NT2/D1 (cell line): ENCODE measurements at regions not wholly inside any gene's neighbourhood (a gene's known extent, or its start where the extent isn't known, plus 50 kb on each side); places are given as distances from the start of the nearest gene placed in this dataset.

ENCODE experiments used
- DNase-seq: peaks from one replicate; pipeline ENCODE4 v3.0.0-alpha.2; 2011; ENCODE audit warnings: low read depth, low spot score
- H3K27me3 ChIP-seq: 2 replicates; pipeline ENCODE4 v1.6.0; 2011; ENCODE audit warnings: mild to moderate bottlenecking; ENCODE audit not compliant: insufficient read length, insufficient read depth
- H3K36me3 ChIP-seq: 2 replicates; pipeline ENCODE4 v1.6.1; 2011; ENCODE audit warnings: mild to moderate bottlenecking, low read length, mixed read lengths; ENCODE audit not compliant: insufficient read depth, insufficient read length
- H3K4me1 ChIP-seq: 2 replicates; pipeline ENCODE4 v1.5.1; 2011; ENCODE audit not compliant: insufficient read depth, insufficient read length
- H3K4me3 ChIP-seq: 2 replicates; pipeline ENCODE4 v1.5.1; 2011; ENCODE audit warnings: low read depth; ENCODE audit not compliant: insufficient read length
- H3K9ac ChIP-seq: 2 replicates; pipeline ENCODE4 v1.6.0; 2011; ENCODE audit warnings: low read depth; ENCODE audit not compliant: insufficient read length
- H3K9me3 ChIP-seq: 2 replicates; pipeline ENCODE4 v1.5.1; 2011; ENCODE audit warnings: mild to moderate bottlenecking, low read length; ENCODE audit not compliant: insufficient read depth
- SUZ12 ChIP-seq: IDR thresholded peaks from 2 replicates; pipeline ENCODE4 v1.6.1; 2011; ENCODE audit not compliant: insufficient read length, insufficient read depth; ENCODE audit errors: extremely low read depth
- YY1 ChIP-seq: IDR thresholded peaks from 2 replicates; pipeline ENCODE4 v1.6.1; 2011; ENCODE audit not compliant: insufficient read length, insufficient read depth
- ZNF274 ChIP-seq: IDR thresholded peaks from 2 replicates; pipeline ENCODE4 v1.6.1; 2011; ENCODE audit warnings: mild to moderate bottlenecking, low read depth, low read length

DNA sequence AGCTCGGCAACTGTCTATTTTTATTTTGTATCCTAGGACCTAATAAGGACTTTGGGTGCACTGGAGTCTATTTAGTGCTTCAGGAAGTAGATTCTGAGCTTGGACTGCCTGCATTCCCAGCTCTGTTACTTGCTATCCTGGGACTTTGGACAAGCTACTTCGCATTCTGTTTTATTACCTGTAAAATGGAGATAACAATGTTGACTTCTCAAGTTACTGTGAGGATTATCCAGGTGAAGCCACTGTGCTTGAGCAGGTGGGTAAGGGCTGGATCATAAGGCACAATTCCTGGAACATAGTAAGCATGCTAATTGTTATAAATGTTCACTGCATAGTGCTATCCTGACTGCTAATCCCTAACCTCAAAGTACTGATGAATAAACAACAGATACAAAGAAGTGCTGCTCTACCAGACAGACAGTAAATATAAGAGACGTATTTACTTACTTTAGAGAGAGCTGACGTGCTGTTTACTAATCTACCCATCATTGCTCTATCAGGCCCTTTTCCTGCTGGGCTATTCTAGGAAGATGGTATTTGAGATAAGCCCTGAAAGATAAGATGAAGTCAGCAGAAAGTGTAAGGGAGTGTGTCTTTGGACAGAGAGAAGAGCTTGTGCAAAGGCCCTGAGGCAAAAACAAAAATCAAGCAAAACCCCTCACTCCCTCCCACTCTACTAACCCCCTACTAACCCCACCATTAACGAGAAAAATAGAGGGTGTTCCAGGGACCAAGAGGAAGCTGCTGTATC, 50.8 kb upstream of the FLT1 start:
- TF ChIP-seq ZNF274 (no peak), SUZ12 (no peak), YY1 (no peak)
- H3K9ac ChIP-seq = no peak overlapping the region
- no peaks in the 10 kb centered on the region for H3K4me1 ChIP-seq
- no peak overlapping the region for H3K4me3 ChIP-seq
- no peaks in the 10 kb centered on the region for H3K36me3 ChIP-seq
- no peaks in the 10 kb centered on the region for H3K27me3 ChIP-seq
- H3K9me3 ChIP-seq = peaks cover 17% of the 10 kb centered on the region; the same call in 1 of the 2 replicates
- no peak for DNase-seq
